CD4-positive, CD25-positive, alpha-beta regulatory T cell (primary cell): ENCODE measurements at regions not wholly inside any gene's neighbourhood (a gene's known extent, or its start where the extent isn't known, plus 50 kb on each side); places are given as distances from the start of the nearest gene placed in this dataset.
"Not testable (repeated sequence)": the region's sequence is repeated elsewhere in the genome, so short reads cannot be mapped to it uniquely, and the experiment has no call there.

Source experiments
- ATAC-seq, 2 donors: fragments of 150-1000 bp; cut with Tn5 transposase; one replicate each; pipeline ENCODE4 v1.10.0; 2021; ENCODE audit warnings: low read depth in 2 of 2, moderate number of reproducible peaks in 2 of 2, moderate library complexity in 1 of 2
- DNase-seq, 3 donors: peaks; one replicate each; pipeline versions ENCODE4 v3.0.0 to v3.0.0-alpha.2; 2012 to 2022; ENCODE audit warnings: mixed read lengths in 1 of 3
- H3K27ac ChIP-seq: one replicate; pipeline ENCODE4 v1.7.0; 2013; ENCODE audit warnings: mild to moderate bottlenecking, low read length; ENCODE audit not compliant: insufficient read depth, poor library complexity, severe bottlenecking
- H3K27me3 ChIP-seq: one replicate; pipeline ENCODE4 v1.7.0; 2013; ENCODE audit warnings: low read length; ENCODE audit not compliant: control insufficient read depth, insufficient read depth
- H3K36me3 ChIP-seq: one replicate; pipeline ENCODE4 v1.7.0; 2013; ENCODE audit warnings: mild to moderate bottlenecking, low read length, moderate library complexity; ENCODE audit not compliant: control insufficient read depth, insufficient read depth
- H3K4me1 ChIP-seq: 2 replicates; pipeline ENCODE4 v1.7.0; 2013; ENCODE audit warnings: mild to moderate bottlenecking, low read length; ENCODE audit not compliant: insufficient read depth, control insufficient read depth, poor library complexity, severe bottlenecking
- H3K4me3 ChIP-seq: one replicate; pipeline ENCODE4 v1.7.0; 2013; ENCODE audit warnings: low read depth, mild to moderate bottlenecking, low read length, moderate library complexity
- H3K9me3 ChIP-seq, 2 experiments: 1 replicate in 1 of 2; 2 replicates in 1 of 2; pipeline ENCODE4 v1.7.0; 2013; ENCODE audit warnings: low read length in 2 of 2, mild to moderate bottlenecking in 1 of 2, moderate library complexity in 1 of 2; ENCODE audit not compliant: control insufficient read depth in 2 of 2
- H3K27ac Mint-ChIP-seq, 3 donors: one replicate each; pipeline ENCODE4 v1.8.0; 2020 to 2022; ENCODE audit warnings: mild to moderate bottlenecking in 3 of 3, mixed read lengths in 3 of 3, moderate library complexity in 2 of 3
- H3K27me3 Mint-ChIP-seq: one replicate; pipeline ENCODE4 v1.8.0; 2022; ENCODE audit warnings: mild to moderate bottlenecking, mixed read lengths
- H3K36me3 Mint-ChIP-seq: one replicate; pipeline ENCODE4 v1.8.0; 2020; ENCODE audit warnings: mixed read lengths
- H3K4me1 Mint-ChIP-seq, 4 donors: one replicate each; pipeline ENCODE4 v1.8.0; 2020 to 2022; ENCODE audit warnings: mixed read lengths in 4 of 4, mild to moderate bottlenecking in 1 of 4
- H3K4me3 Mint-ChIP-seq, 4 donors: one replicate each; pipeline ENCODE4 v1.8.0; 2020 to 2022; ENCODE audit warnings: mild to moderate bottlenecking in 4 of 4, mixed read lengths in 4 of 4, moderate library complexity in 3 of 4
- H3K9me3 Mint-ChIP-seq, 7 donors: one replicate each; pipeline ENCODE4 v1.8.0; 2020 to 2022; ENCODE audit warnings: mixed read lengths in 7 of 7, mild to moderate bottlenecking in 3 of 7, moderate library complexity in 2 of 7

DNA sequence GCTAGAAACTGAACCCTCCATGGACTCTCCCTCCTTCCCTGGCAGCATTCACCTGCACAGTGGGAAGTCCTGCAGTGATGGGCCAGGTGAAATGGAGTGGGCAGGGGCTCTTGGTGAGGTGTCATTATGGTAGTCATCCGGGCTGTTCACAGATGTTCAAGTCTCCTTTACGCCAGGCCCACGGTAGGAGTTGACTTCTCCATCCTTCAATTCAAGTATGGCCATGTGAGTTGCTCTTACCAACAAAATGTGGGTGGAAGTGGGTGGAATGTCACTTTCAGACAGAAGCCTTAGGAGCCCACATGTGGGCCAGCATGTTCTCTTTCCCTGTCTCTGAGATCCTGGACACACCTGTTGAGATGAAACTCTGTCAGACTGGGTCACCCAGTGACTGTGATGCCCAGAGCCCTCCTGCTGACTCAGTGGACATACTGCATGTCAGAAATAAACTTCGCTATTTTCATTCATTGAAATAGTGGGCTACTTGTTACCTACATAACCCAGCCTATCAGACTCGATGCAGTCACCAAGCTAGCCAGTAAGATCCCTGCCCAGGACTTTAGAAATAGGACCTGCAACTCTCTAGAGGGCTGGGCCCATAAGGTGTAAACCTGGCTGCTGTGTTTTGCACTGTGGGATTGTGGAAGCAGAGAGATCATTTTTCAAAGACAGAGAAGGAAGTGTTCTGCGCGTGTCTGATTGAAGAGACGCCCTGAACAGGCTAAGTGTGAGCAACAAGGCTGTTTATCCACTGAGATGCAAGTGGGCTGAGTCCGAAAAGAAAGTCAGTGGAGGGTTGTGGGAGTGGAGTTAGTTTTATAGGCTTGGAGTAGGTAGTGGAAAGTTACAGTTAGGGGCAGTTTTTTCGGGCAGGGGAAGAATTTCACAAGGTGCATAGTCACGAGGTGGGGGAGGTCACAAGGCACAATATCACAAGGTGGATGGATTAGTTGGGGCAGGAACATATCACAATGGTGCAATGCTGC is 174.4 kb downstream of the TRIM43 start:
- H3K4me1 Mint-ChIP-seq, H3K9me3 Mint-ChIP-seq, H3K27me3 ChIP-seq, H3K4me3 Mint-ChIP-seq, H3K27ac Mint-ChIP-seq, H3K27me3 Mint-ChIP-seq, H3K27ac ChIP-seq, H3K4me3 ChIP-seq, H3K36me3 ChIP-seq, ATAC-seq, H3K9me3 ChIP-seq, DNase-seq, H3K4me1 ChIP-seq, H3K36me3 Mint-ChIP-seq: not testable (repeated sequence)

GRCh38 chr2:95767531-95767930 is 175.7 kb downstream of the TRIM43 start:
- not testable (repeated sequence) for DNase-seq, H3K9me3 ChIP-seq, H3K27ac Mint-ChIP-seq, H3K27me3 Mint-ChIP-seq, H3K9me3 Mint-ChIP-seq, H3K27ac ChIP-seq, H3K4me1 Mint-ChIP-seq, H3K4me3 Mint-ChIP-seq, H3K36me3 ChIP-seq, H3K27me3 ChIP-seq, ATAC-seq, H3K4me3 ChIP-seq, H3K4me1 ChIP-seq, H3K36me3 Mint-ChIP-seq

GRCh38 chr2:95767950-95768349 is 176.1 kb downstream of the TRIM43 start:
- not testable (repeated sequence) for H3K36me3 ChIP-seq, H3K27me3 Mint-ChIP-seq, H3K4me1 ChIP-seq, H3K4me1 Mint-ChIP-seq, H3K4me3 ChIP-seq, H3K4me3 Mint-ChIP-seq, ATAC-seq, DNase-seq, H3K36me3 Mint-ChIP-seq, H3K9me3 ChIP-seq, H3K9me3 Mint-ChIP-seq, H3K27me3 ChIP-seq, H3K27ac ChIP-seq
- H3K27ac Mint-ChIP-seq: peak overlapping the region in 1 of 3 donors; percentile 63

GRCh38 chr2:95769256-95769655 is 177.5 kb downstream of the TRIM43 start:
- not testable (repeated sequence) for H3K4me1 Mint-ChIP-seq, ATAC-seq

GRCh38 chr2:95770726-95771125 is 178.9 kb downstream of the TRIM43 start:
- H3K4me1 Mint-ChIP-seq, H3K36me3 Mint-ChIP-seq, ATAC-seq, H3K27me3 Mint-ChIP-seq, H3K36me3 ChIP-seq, H3K27ac ChIP-seq, H3K9me3 Mint-ChIP-seq, H3K9me3 ChIP-seq, H3K4me3 Mint-ChIP-seq, H3K27ac Mint-ChIP-seq, H3K4me3 ChIP-seq, DNase-seq, H3K27me3 ChIP-seq, H3K4me1 ChIP-seq: not testable (repeated sequence)

More at GRCh38 chr2:95769256-95769655, 177.5 kb downstream of the TRIM43 start:
- not testable (repeated sequence) for H3K36me3 Mint-ChIP-seq, H3K9me3 Mint-ChIP-seq, DNase-seq, H3K27ac Mint-ChIP-seq, H3K36me3 ChIP-seq, H3K27ac ChIP-seq, H3K4me3 ChIP-seq, H3K4me1 ChIP-seq, H3K27me3 Mint-ChIP-seq, H3K9me3 ChIP-seq, H3K27me3 ChIP-seq
- peak overlapping the region in 1 of 4 donors; percentile 73 for H3K4me3 Mint-ChIP-seq

DNA sequence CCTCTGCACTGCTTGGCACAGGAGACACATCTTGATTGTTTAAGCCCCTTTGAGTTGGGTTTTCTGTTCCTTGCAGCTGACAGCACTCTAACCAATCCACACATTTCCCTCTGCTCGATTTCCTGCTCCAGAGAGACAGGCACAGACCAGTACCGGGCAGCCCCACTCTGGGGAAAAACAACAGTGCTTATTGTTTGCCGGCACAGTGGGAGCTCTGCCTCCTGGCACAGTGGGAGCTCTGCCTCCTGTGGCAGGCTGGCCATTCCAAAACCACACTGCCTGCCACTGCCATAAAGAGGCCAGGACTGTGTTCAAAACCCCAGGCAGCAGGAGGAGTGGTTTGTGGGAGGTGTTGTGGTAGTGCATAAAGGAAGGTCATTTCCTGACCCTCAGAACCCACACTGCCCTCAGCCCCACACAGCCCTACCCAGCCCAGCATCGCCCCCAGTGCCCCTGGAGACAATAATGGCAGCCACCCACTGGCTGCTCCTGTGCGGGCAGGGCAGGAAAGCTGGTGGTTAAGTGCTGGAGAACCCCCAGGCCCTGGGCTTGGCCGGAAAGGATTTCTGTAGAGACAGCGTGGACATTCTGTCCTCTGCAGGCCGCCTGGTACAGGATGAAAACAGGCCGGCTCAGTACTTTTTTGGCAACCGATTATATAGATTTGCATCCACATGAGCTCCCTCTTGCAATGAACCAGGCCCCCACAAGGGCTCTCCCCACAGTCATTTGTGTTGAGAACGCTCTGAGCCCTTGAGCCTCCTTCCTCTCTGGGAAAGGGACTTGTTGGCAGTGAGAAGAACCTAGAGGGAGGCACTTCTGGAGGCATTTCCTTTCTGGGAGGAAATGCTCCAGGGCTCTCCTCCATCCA is 182.8 kb downstream of the TRIM43 start:
- not testable (repeated sequence) for H3K27me3 Mint-ChIP-seq, H3K36me3 Mint-ChIP-seq, H3K27ac Mint-ChIP-seq, H3K36me3 ChIP-seq, H3K9me3 ChIP-seq, H3K4me1 ChIP-seq, H3K4me3 ChIP-seq, DNase-seq, ATAC-seq, H3K27me3 ChIP-seq, H3K4me3 Mint-ChIP-seq, H3K9me3 Mint-ChIP-seq, H3K4me1 Mint-ChIP-seq, H3K27ac ChIP-seq

DNA sequence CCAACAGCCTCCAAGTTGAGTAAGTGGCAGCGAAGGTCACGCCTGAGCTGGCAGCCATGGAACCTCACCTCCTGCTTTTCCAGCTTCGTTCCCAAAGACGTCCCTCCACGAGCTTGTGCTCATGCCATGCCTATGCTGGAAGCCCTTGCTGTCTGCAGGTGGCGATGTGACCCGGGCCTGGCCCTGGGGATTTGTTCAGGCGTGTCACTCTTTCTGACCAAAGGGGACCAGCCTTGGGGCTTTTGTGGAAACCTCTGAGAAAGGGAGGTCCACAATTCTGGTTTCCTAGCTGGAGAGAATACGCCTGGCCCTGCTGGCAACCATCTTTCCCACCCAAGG is 183.4 kb downstream of the TRIM43 start:
- not testable (repeated sequence) for H3K9me3 ChIP-seq, H3K4me3 Mint-ChIP-seq, H3K27me3 ChIP-seq, H3K36me3 Mint-ChIP-seq, ATAC-seq, H3K27me3 Mint-ChIP-seq, H3K9me3 Mint-ChIP-seq, H3K4me1 Mint-ChIP-seq, H3K4me3 ChIP-seq, H3K27ac Mint-ChIP-seq, H3K4me1 ChIP-seq, H3K36me3 ChIP-seq, H3K27ac ChIP-seq, DNase-seq
